ENCODE measurements at regions not wholly inside any gene's neighbourhood (a gene's known extent, or its start where the extent isn't known, plus 50 kb on each side); places are given as distances from the start of the nearest gene placed in this dataset.

DNA sequence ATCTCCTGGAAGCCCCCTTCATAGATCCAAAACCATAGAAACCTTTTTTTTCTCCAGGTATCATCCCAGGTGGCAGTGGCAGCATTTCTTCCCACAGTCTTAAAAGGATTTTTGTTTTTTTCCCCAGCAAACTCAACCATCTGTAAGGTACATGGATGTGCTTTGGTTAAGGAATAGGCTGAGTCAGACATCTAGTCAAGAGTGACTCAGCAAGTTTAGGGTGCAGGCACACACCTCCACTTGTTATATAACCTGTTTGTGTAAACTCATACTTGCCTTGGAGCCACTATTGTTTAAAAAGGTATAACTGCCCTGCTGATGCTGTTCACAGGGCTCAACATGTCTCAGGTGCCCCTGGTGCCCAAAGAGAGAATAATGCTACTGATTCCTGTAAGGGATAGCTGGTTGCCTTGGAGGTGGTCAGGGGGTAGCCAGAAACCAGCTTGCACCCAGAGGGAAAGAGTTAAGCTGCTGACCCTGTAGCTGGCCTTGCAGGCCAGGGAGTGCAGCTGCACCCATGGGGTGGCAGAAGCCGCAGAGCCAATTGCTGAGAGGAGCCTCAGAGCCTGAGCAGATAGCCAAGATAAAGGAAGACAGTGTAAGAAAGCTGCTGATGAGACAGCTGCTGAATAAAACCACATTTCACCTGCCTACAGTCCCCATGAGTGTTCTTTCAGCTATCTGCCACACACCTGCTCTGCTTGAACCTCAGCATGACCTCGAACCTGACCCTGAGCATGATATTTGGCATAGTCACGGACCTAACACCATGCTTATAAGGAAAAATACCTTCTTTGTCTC lies 1726.1 kb upstream of the RAG2 start:
- TF ChIP-seq, protein P1, sequence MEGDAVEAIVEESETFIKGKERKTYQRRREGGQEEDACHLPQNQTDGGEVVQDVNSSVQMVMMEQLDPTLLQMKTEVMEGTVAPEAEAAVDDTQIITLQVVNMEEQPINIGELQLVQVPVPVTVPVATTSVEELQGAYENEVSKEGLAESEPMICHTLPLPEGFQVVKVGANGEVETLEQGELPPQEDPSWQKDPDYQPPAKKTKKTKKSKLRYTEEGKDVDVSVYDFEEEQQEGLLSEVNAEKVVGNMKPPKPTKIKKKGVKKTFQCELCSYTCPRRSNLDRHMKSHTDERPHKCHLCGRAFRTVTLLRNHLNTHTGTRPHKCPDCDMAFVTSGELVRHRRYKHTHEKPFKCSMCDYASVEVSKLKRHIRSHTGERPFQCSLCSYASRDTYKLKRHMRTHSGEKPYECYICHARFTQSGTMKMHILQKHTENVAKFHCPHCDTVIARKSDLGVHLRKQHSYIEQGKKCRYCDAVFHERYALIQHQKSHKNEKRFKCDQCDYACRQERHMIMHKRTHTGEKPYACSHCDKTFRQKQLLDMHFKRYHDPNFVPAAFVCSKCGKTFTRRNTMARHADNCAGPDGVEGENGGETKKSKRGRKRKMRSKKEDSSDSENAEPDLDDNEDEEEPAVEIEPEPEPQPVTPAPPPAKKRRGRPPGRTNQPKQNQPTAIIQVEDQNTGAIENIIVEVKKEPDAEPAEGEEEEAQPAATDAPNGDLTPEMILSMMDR (IDR thresholded peaks at IDR 0.05), result no peak
- H3K4me1 ChIP-seq (ENCODE audit: low read depth), result no peaks in the 10 kb centered on the region
- DNase-seq (no peak), ATAC-seq (no peak)
- intact Hi-C loops (cut with DNase I, micrococcal nuclease), result no loop called here
- peaks cover 2% of the 10 kb centered on the region for H3K9me3 ChIP-seq
- no peak overlapping the region for H3K4me3 ChIP-seq
- no peaks in the 10 kb centered on the region for H3K36me3 ChIP-seq (ENCODE audit: low read depth)

DNA sequence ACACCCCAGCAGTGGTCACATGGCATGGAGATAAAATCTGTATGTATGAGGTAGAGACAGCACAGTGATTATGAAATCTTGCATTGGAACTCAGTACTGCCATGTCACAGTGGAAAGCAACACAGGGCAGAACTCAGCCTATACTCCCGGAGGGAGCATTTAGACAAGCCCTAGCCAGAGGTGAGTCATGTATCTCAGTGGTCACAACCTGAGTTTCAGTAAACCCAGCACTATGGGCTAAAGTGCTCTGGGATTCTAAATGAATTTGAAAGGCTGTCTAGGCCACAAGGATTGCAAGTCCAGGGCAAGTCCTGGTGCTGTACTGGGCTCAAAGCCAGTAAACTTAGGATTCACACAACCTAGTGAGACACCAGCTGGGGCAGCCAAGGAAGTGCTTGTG lies 1717.1 kb upstream of the RAG2 start:
- no peak overlapping the region for H3K4me3 ChIP-seq
- TF ChIP-seq, protein P1 (IDR thresholded peaks at IDR 0.05), result no peak
- intact Hi-C loops (cut with DNase I, micrococcal nuclease), result no loop called here
- no peaks in the 10 kb centered on the region for H3K4me1 ChIP-seq (ENCODE audit: low read depth)
- peaks cover 26% of the 10 kb centered on the region for H3K9me3 ChIP-seq
- no peak for DNase-seq
- no peaks in the 10 kb centered on the region for H3K36me3 ChIP-seq (ENCODE audit: low read depth)
- ATAC-seq, result no peak

DNA sequence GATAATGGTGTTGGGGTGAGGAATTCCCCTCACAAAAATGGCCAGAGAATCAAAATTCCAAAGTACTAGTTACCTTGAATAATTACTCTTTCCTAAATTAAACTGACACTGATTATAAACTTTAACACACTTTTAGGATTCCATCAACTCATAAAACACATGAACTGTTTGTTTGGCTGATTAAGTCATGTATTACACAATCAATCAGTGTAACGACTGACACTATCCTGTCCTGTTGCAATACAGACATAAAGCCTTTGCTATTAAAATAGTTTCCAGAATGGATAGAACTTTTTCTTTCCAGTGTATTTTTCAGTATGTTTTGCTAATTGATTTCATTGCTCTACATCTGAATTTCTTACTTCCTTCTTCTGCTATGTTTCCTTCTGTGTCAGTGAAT lies 1709.4 kb upstream of the RAG2 start:
- Histone ChIP-seq H3K4me1 (ENCODE audit: low read depth) (no peaks in the 10 kb centered on the region), H3K36me3 (ENCODE audit: low read depth) (no peaks in the 10 kb centered on the region), H3K9me3 (peaks cover 8% of the 10 kb centered on the region), H3K4me3 (no peak overlapping the region)
- DNase-seq (no peak), ATAC-seq (no peak)
- TF ChIP-seq, protein P1 (IDR thresholded peaks at IDR 0.05), result no peak
- intact Hi-C loops (cut with DNase I, micrococcal nuclease), result no loop called here

DNA sequence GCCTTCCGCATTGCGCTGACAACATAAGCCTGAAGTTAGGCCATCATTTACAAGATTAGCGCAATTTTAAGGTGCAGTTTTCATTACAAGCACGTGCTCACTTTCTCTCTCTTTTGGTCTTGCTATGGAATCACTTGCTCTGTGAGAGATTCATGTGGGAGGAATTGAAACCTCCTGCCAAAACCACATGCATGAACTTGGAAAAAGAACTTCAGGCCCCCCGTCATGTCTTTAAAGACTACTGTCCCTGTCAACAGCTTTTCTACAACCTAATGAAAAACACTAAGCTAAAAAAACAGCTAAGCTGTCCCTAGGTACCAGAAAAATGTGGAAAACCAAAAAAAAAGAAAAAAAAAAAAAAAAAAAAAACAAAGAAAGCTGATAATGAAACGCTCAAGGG lies 1707.6 kb upstream of the RAG2 start:
- no peak for DNase-seq

DNA sequence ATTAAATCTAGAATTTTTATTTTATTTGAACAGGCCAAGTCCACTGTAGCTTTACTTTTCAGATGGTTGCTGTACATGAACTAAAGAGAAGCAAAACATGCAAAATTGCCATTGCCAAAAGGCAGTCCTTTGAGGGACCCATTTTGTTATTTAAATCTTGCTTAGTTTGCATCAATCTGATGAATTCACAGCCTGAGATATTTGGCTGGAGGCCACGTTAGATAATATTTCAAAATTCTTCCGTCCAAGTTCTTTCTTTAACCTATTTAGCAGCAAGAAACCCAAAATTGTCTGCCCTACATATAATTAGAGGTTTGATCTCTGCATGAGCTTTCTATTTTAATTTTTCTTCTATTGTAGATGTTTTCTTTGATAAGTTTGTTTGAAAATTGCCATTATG lies 1706.9 kb upstream of the RAG2 start:
- ATAC-seq (no peak), DNase-seq (no peak)
- no peaks in the 10 kb centered on the region for H3K4me1 ChIP-seq (ENCODE audit: low read depth)
- no peaks in the 10 kb centered on the region for H3K36me3 ChIP-seq (ENCODE audit: low read depth)
- TF ChIP-seq, protein P1 (IDR thresholded peaks at IDR 0.05), result no peak
- H3K4me3 ChIP-seq, result no peak overlapping the region
- intact Hi-C loops (cut with DNase I, micrococcal nuclease), result no loop called here
- H3K9me3 ChIP-seq, result peaks cover 3% of the 10 kb centered on the region

More for the DNA sequence above, 1707.6 kb upstream of the RAG2 start:
- Histone ChIP-seq H3K36me3 (ENCODE audit: low read depth) (no peaks in the 10 kb centered on the region), H3K4me1 (ENCODE audit: low read depth) (no peaks in the 10 kb centered on the region), H3K4me3 (no peak overlapping the region), H3K9me3 (peaks cover 6% of the 10 kb centered on the region)
- intact Hi-C loops (cut with DNase I, micrococcal nuclease), result no loop called here
- TF ChIP-seq, protein P1 (IDR thresholded peaks at IDR 0.05), result no peak
- ATAC-seq, result no peak

Measured in mucosa of descending colon (tissue), 3 donors.